HepG2 (cell line): ENCODE measurements at regions not wholly inside any gene's neighbourhood (a gene's known extent, or its start where the extent isn't known, plus 50 kb on each side); places are given as distances from the start of the nearest gene placed in this dataset.

ENCODE experiments used
- AGO1 ChIP-seq: fragments of 200-400 bp; formaldehyde crosslinking; IDR thresholded peaks from 2 replicates; pipeline ENCODE4 v1.6.1; 2017; ENCODE audit warnings: mild to moderate bottlenecking, low read depth, low read length, moderate library complexity; ENCODE audit not compliant: poor library complexity, severe bottlenecking
- CREM ChIP-seq, 2 experiments: sonication (generic) in 1 of 2; formaldehyde crosslinking in 1 of 2; IDR thresholded peaks; 2 replicates each; pipeline versions ENCODE4 v1.4.0 to v1.6.1; 2016 to 2020; ENCODE audit warnings: antibody characterized with exemption in 1 of 2, mild to moderate bottlenecking in 1 of 2, missing genetic modification reagents in 1 of 2
- ESRRA ChIP-seq: sonication (generic); formaldehyde crosslinking; IDR thresholded peaks from 2 replicates; pipeline ENCODE4 v1.5.1; 2020; ENCODE audit warnings: mild to moderate bottlenecking, low read depth, missing genetic modification reagents
- EZH2 ChIP-seq: conservative IDR thresholded peaks from 2 replicates; pipeline ENCODE4 v1.6.1; 2012; ENCODE audit warnings: mild to moderate bottlenecking, low read depth, low read length, moderate library complexity
- KLF15 ChIP-seq: sonication (generic); formaldehyde crosslinking; IDR thresholded peaks from 2 replicates; pipeline ENCODE4 v1.8.1; 2023; ENCODE audit warnings: borderline replicate concordance, mild to moderate bottlenecking, inconsistent platforms, missing genetic modification reagents, mixed read lengths
- NR2C2 ChIP-seq: sonication (generic); formaldehyde crosslinking; IDR thresholded peaks from 2 replicates; pipeline ENCODE4 v1.4.0; 2020; ENCODE audit warnings: missing genetic modification reagents, mild to moderate bottlenecking, moderate library complexity, borderline replicate concordance
- POLR2AphosphoS5 ChIP-seq: IDR thresholded peaks from 2 replicates; pipeline ENCODE4 v1.6.1; 2012; ENCODE audit warnings: low read depth, low read length
- ZBTB33 ChIP-seq: sonication (generic); formaldehyde crosslinking; IDR thresholded peaks from 2 replicates; pipeline ENCODE4 v1.4.0; 2020; ENCODE audit warnings: missing genetic modification reagents
- ZBTB37 ChIP-seq: sonication (generic); formaldehyde crosslinking; IDR thresholded peaks from 2 replicates; pipeline ENCODE4 v1.4.0; 2020; ENCODE audit warnings: mild to moderate bottlenecking, missing genetic modification reagents
- ZHX2 ChIP-seq, 2 experiments: sonication (generic) in 1 of 2; formaldehyde crosslinking in 1 of 2; IDR thresholded peaks; 2 replicates each; pipeline versions ENCODE4 v1.6.1 to v1.9.0; 2014 to 2022; ENCODE audit warnings: antibody characterized with exemption in 1 of 2, borderline replicate concordance in 1 of 2, inconsistent platforms in 1 of 2, low read depth in 1 of 2, missing genetic modification reagents in 1 of 2
- TF ChIP-seq, protein P1 (sequence below): sonication (generic); formaldehyde crosslinking; IDR thresholded peaks from 2 replicates; pipeline ENCODE4 v1.5.0; 2020; ENCODE audit warnings: missing genetic modification reagents
- TF ChIP-seq, protein P2 (sequence below): sonication (generic); formaldehyde crosslinking; IDR thresholded peaks from 2 replicates; pipeline ENCODE4 v1.5.0; 2020; ENCODE audit warnings: mild to moderate bottlenecking, missing genetic modification reagents, moderate library complexity
- TF ChIP-seq, protein P3 (sequence below), 2 experiments: sonication (generic) in 1 of 2; formaldehyde crosslinking in 1 of 2; IDR thresholded peaks; 2 replicates each; pipeline versions ENCODE4 v1.5.1 to v1.6.1; 2011 to 2020; ENCODE audit warnings: borderline replicate concordance in 1 of 2, low read depth in 1 of 2, low read length in 1 of 2, mild to moderate bottlenecking in 1 of 2, missing genetic modification reagents in 1 of 2, moderate library complexity in 1 of 2

DNA sequence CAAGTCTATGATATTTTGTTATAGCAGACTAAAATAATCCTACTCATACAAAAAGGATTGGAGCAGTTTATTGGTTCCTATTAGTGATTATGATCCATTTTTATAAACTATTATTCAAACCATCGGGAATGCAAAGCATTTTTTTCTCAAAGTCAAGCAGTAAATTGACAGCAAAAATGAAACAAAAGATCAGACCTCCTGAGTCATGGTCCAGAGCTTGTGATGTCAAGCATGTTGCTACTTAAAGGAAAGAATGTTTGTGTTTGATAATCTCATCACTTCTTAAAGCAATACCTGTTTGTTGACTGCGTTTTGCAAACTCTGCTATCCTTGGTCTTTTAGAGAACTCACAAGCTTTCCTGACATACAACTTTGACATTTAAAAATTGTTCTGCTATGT is 204.4 kb downstream of the SAMD5 start:
- TF ChIP-seq ZHX2 (IDR thresholded peaks at IDR 0.05; ENCODE audit: low read depth) (no peak), ZHX2 (CRISPR knock-in tag; IDR thresholded peaks at IDR 0.05; ENCODE audit: borderline replicate concordance) (no peak), EZH2 (no peak), KLF15 (CRISPR knock-in tag) (no peak), AGO1 (no peak), ZBTB33 (CRISPR knock-in tag) (no peak), ZBTB37 (CRISPR knock-in tag) (no peak), POLR2AphosphoS5 (no peak), CREM (IDR thresholded peaks at IDR 0.05) (no peak), CREM (CRISPR knock-in tag; IDR thresholded peaks at IDR 0.05) (no peak), NR2C2 (CRISPR knock-in tag) (no peak), ESRRA (CRISPR knock-in tag) (no peak)
- TF ChIP-seq, protein P1, sequence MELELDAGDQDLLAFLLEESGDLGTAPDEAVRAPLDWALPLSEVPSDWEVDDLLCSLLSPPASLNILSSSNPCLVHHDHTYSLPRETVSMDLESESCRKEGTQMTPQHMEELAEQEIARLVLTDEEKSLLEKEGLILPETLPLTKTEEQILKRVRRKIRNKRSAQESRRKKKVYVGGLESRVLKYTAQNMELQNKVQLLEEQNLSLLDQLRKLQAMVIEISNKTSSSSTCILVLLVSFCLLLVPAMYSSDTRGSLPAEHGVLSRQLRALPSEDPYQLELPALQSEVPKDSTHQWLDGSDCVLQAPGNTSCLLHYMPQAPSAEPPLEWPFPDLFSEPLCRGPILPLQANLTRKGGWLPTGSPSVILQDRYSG (CRISPR knock-in tag) = no peak
- TF ChIP-seq, protein P2, sequence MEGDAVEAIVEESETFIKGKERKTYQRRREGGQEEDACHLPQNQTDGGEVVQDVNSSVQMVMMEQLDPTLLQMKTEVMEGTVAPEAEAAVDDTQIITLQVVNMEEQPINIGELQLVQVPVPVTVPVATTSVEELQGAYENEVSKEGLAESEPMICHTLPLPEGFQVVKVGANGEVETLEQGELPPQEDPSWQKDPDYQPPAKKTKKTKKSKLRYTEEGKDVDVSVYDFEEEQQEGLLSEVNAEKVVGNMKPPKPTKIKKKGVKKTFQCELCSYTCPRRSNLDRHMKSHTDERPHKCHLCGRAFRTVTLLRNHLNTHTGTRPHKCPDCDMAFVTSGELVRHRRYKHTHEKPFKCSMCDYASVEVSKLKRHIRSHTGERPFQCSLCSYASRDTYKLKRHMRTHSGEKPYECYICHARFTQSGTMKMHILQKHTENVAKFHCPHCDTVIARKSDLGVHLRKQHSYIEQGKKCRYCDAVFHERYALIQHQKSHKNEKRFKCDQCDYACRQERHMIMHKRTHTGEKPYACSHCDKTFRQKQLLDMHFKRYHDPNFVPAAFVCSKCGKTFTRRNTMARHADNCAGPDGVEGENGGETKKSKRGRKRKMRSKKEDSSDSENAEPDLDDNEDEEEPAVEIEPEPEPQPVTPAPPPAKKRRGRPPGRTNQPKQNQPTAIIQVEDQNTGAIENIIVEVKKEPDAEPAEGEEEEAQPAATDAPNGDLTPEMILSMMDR (CRISPR knock-in tag) = no peak
- TF ChIP-seq, protein P3, sequence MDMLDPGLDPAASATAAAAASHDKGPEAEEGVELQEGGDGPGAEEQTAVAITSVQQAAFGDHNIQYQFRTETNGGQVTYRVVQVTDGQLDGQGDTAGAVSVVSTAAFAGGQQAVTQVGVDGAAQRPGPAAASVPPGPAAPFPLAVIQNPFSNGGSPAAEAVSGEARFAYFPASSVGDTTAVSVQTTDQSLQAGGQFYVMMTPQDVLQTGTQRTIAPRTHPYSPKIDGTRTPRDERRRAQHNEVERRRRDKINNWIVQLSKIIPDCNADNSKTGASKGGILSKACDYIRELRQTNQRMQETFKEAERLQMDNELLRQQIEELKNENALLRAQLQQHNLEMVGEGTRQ (IDR thresholded peaks at IDR 0.05; ENCODE audit: low read depth, low read length) = no peak
- TF ChIP-seq, protein P3 (CRISPR knock-in tag; IDR thresholded peaks at IDR 0.05; ENCODE audit: borderline replicate concordance) = no peak
